OCI-LY3 (cell line): ENCODE measurements at regions not wholly inside any gene's neighbourhood (a gene's known extent, or its start where the extent isn't known, plus 50 kb on each side); places are given as distances from the start of the nearest gene placed in this dataset.

ENCODE experiments used
- H2AFZ ChIP-seq: fragments of 200-600, 300-600 bp; shearing (Covaris generic); 2 replicates; pipeline ENCODE4 v1.6.0; 2014; ENCODE audit warnings: antibody characterized with exemption, low read depth, low read length
- H3K27ac ChIP-seq: fragments of 200-600, 300-600 bp; sonication (generic); 2 replicates; pipeline ENCODE4 v1.5.1; 2014; ENCODE audit warnings: mild to moderate bottlenecking, low read length, moderate library complexity, mixed read lengths
- H3K27me3 ChIP-seq: fragments of 200-600, 300-600 bp; sonication (generic); 2 replicates; pipeline ENCODE4 v1.6.1; 2014; ENCODE audit warnings: low read depth, low read length, mixed read lengths
- H3K36me3 ChIP-seq: fragments of 200-600, 300-600 bp; sonication (generic); replicated peaks from 2 replicates; pipeline ENCODE3; 2014; ENCODE audit warnings: low read depth, low read length, mixed read lengths
- H3K4me1 ChIP-seq: fragments of 300-600, 200-600 bp; sonication (generic); 2 replicates; pipeline ENCODE4 v1.6.1; 2014; ENCODE audit warnings: low read length, mixed read lengths
- H3K4me2 ChIP-seq: fragments of 200-600, 300-600 bp; sonication (generic); 2 replicates; pipeline ENCODE4 v1.6.1; 2014; ENCODE audit warnings: low read length, mixed read lengths
- H3K4me3 ChIP-seq: fragments of 300-600, 200-600 bp; sonication (generic); 2 replicates; pipeline ENCODE4 v1.5.1; 2014; ENCODE audit warnings: antibody characterized with exemption, mild to moderate bottlenecking, low read length, moderate library complexity
- H3K79me2 ChIP-seq: fragments of 300-600, 200-600 bp; shearing (Covaris generic); 2 replicates; pipeline ENCODE4 v1.6.1; 2014; ENCODE audit warnings: mild to moderate bottlenecking, low read length, mixed read lengths
- H3K9ac ChIP-seq: fragments of 300-600, 200-600 bp; shearing (Covaris generic); 2 replicates; pipeline ENCODE4 v1.6.0; 2014; ENCODE audit warnings: mild to moderate bottlenecking, low read length, moderate library complexity
- H3K9me3 ChIP-seq: fragments of 200-600, 300-600 bp; shearing (Covaris generic); 2 replicates; pipeline ENCODE4 v1.6.1; 2014; ENCODE audit warnings: low read length, mixed read lengths; ENCODE audit not compliant: insufficient read depth
- H4K20me1 ChIP-seq: fragments of 200-600, 300-600 bp; sonication (generic); 2 replicates; pipeline ENCODE4 v1.6.1; 2016; ENCODE audit warnings: low read length, mixed read lengths; ENCODE audit not compliant: insufficient read depth
- CTCF ChIP-seq: fragments of 200-600, 300-600 bp; sonication (generic); IDR thresholded peaks from 2 replicates; pipeline ENCODE4 v1.5.1; 2014; ENCODE audit warnings: antibody characterized with exemption, low read length, low read depth
- EZH2phosphoT487 ChIP-seq: fragments of 200-600 bp; shearing (Covaris generic); IDR thresholded peaks from 2 replicates; pipeline ENCODE4 v1.6.1; 2018; ENCODE audit warnings: antibody characterized with exemption, mixed run types, low read depth

GRCh38 chr17:55620945-55621344 is 101.7 kb downstream of the TMEM100 start:
- no peak for TF ChIP-seq EZH2phosphoT487
- TF ChIP-seq CTCF: no peak
- Histone ChIP-seq H3K27me3 (no peaks in the 10 kb centered on the region), H3K9me3 (no peaks in the 10 kb centered on the region), H4K20me1 (no peaks in the 10 kb centered on the region), H3K79me2 (no peaks in the 10 kb centered on the region), H3K4me2 (no peak overlapping the region), H3K4me3 (no peak overlapping the region), H3K4me1 (peaks cover 19% of the 10 kb centered on the region), H2AFZ (no peak overlapping the region), H3K9ac (no peak overlapping the region), H3K36me3 (no peaks in the 10 kb centered on the region), H3K27ac (no peak overlapping the region)

GRCh38 chr17:55620023-55620422 is 102.6 kb downstream of the TMEM100 start:
- H3K27ac ChIP-seq: no peak overlapping the region
- peaks cover 9% of the 10 kb centered on the region for H3K4me1 ChIP-seq
- TF ChIP-seq EZH2phosphoT487 (no peak), CTCF (no peak)
- H3K4me3 ChIP-seq: no peak overlapping the region
- no peak overlapping the region for H2AFZ ChIP-seq
- no peaks in the 10 kb centered on the region for H3K36me3 ChIP-seq
- no peaks in the 10 kb centered on the region for H3K9me3 ChIP-seq
- H3K79me2 ChIP-seq: no peaks in the 10 kb centered on the region
- no peaks in the 10 kb centered on the region for H4K20me1 ChIP-seq
- H3K4me2 ChIP-seq: no peak overlapping the region
- no peak overlapping the region for H3K9ac ChIP-seq
- H3K27me3 ChIP-seq: no peaks in the 10 kb centered on the region

- TF ChIP-seq CTCF (no peak), EZH2phosphoT487 (no peak)
- no peak overlapping the region for H3K4me3 ChIP-seq
- H2AFZ ChIP-seq: no peak overlapping the region
- no peaks in the 10 kb centered on the region for H3K27me3 ChIP-seq
- no peaks in the 10 kb centered on the region for H3K79me2 ChIP-seq
- H3K36me3 ChIP-seq: no peaks in the 10 kb centered on the region
- H3K9ac ChIP-seq: no peak overlapping the region
- no peaks in the 10 kb centered on the region; the same call in 1 of the 2 replicates for H3K4me1 ChIP-seq
- H3K9me3 ChIP-seq: no peaks in the 10 kb centered on the region
- H4K20me1 ChIP-seq: no peaks in the 10 kb centered on the region
- no peak overlapping the region for H3K27ac ChIP-seq
- no peak overlapping the region for H3K4me2 ChIP-seq
Observed at GRCh38 chr17:55617441-55617840, 105.2 kb downstream of the TMEM100 start.

- Histone ChIP-seq H2AFZ (no peak overlapping the region), H4K20me1 (no peaks in the 10 kb centered on the region), H3K9ac (no peak overlapping the region), H3K4me1 (no peaks in the 10 kb centered on the region; the same call in 1 of the 2 replicates), H3K27me3 (no peaks in the 10 kb centered on the region), H3K36me3 (no peaks in the 10 kb centered on the region), H3K79me2 (no peaks in the 10 kb centered on the region), H3K27ac (no peak overlapping the region), H3K4me2 (no peak overlapping the region), H3K9me3 (no peaks in the 10 kb centered on the region), H3K4me3 (no peak overlapping the region)
- TF ChIP-seq EZH2phosphoT487: no peak
- no peak for TF ChIP-seq CTCF
Observed at GRCh38 chr17:55614061-55614460, 102.8 kb upstream of the SMIM36 start.
